ENCODE measurements at regions not wholly inside any gene's neighbourhood (a gene's known extent, or its start where the extent isn't known, plus 50 kb on each side); places are given as distances from the start of the nearest gene placed in this dataset.
"Not testable (repeated sequence)": the region's sequence is repeated elsewhere in the genome, so short reads cannot be mapped to it uniquely, and the experiment has no call there.

DNA sequence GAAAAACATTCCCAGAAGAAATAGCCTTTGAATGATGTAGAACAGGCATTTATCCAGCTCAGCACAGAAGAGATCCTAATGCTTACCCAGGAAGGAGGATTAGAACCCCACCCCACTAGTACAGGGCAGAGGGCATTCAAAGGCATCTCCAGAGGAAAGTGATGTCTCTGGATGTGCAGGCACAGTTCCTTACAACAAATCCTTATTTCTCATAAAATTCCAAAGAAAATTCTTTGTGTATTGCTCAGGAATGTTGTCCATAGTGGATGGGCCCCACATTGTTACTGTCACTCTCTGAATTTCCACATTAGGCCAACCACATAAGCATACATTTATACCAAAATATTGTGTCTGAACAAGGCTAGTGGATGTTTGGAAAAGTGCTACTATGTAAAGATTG, 243.0 kb downstream of the ADRA2A start:
- TF ChIP-seq ZNF133 (tag by site-specific recombination; IDR thresholded peaks at IDR 0.05) (no peak), ZNF341 (tag by site-specific recombination; IDR thresholded peaks at IDR 0.05; ENCODE audit: low read depth) (no peak), ZNF621 (tag by site-specific recombination; IDR thresholded peaks at IDR 0.05) (no peak), ZNF776 (tag by site-specific recombination; IDR thresholded peaks at IDR 0.05; ENCODE audit: borderline replicate concordance) (no peak), ZNF600 (tag by site-specific recombination; IDR thresholded peaks at IDR 0.05) (no peak)
- TF ChIP-seq, protein P1, sequence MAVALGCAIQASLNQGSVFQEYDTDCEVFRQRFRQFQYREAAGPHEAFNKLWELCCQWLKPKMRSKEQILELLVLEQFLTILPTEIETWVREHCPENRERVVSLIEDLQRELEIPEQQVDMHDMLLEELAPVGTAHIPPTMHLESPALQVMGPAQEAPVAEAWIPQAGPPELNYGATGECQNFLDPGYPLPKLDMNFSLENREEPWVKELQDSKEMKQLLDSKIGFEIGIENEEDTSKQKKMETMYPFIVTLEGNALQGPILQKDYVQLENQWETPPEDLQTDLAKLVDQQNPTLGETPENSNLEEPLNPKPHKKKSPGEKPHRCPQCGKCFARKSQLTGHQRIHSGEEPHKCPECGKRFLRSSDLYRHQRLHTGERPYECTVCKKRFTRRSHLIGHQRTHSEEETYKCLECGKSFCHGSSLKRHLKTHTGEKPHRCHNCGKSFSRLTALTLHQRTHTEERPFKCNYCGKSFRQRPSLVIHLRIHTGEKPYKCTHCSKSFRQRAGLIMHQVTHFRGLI (tag by site-specific recombination; IDR thresholded peaks at IDR 0.05): no peak
- TF ChIP-seq, protein P2, sequence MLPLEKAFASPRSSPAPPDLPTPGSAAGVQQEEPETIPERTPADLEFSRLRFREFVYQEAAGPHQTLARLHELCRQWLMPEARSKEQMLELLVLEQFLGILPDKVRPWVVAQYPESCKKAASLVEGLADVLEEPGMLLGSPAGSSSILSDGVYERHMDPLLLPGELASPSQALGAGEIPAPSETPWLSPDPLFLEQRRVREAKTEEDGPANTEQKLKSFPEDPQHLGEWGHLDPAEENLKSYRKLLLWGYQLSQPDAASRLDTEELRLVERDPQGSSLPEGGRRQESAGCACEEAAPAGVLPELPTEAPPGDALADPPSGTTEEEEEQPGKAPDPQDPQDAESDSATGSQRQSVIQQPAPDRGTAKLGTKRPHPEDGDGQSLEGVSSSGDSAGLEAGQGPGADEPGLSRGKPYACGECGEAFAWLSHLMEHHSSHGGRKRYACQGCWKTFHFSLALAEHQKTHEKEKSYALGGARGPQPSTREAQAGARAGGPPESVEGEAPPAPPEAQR (tag by site-specific recombination; IDR thresholded peaks at IDR 0.05): no peak
- TF ChIP-seq, protein P3, sequence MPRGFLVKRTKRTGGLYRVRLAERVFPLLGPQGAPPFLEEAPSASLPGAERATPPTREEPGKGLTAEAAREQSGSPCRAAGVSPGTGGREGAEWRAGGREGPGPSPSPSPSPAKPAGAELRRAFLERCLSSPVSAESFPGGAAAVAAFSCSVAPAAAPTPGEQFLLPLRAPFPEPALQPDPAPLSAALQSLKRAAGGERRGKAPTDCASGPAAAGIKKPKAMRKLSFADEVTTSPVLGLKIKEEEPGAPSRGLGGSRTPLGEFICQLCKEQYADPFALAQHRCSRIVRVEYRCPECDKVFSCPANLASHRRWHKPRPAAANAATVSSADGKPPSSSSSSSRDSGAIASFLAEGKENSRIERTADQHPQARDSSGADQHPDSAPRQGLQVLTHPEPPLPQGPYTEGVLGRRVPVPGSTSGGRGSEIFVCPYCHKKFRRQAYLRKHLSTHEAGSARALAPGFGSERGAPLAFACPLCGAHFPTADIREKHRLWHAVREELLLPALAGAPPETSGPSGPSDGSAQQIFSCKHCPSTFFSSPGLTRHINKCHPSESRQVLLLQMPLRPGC (tag by site-specific recombination; IDR thresholded peaks at IDR 0.05): no peak
- Histone ChIP-seq H3K4me3 (ENCODE audit: low read depth, low read length) (no peak overlapping the region), H3K4me1 (ENCODE audit: control insufficient read depth, insufficient read depth, low read length) (no peaks in the 10 kb centered on the region), H3K36me3 (ENCODE audit: control insufficient read depth in 2 of 2, insufficient read depth in 1 of 2, low read length in 2 of 2) (no peaks in the 10 kb centered on the region), H3K27ac (ENCODE audit: extremely low read depth, low read depth, low read length) (no peak overlapping the region), H3K9me3 (ENCODE audit: control insufficient read depth, insufficient read depth, low read depth, low read length) (no peaks in the 10 kb centered on the region)
- ChIA-PET CTCF (no interaction called here), POLR2A (no interaction called here)

DNA sequence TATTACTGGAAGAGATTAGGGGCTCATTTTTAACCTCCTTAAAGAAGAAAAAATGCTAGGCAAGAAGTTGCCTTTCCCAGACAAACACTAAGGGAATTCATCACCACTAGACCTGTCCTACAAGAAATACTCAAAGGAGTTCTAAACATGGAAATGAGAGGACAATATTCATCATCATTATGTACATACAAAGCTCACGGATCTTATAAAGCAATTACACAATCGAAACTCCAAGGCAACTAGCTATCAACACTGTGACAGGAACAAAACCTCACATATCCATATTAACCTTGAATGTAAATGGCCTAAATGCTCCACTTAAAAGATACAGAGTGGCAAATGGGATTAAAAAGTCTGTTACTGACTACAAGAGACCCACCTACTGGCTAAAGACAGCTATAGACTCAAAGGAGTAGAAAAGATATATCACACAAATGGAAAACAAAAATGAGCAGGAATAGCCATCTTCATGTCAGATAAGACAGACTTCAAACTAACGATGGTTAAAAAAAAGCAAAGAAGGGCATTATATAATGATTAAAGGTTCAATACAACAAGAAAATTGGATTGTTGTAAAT, 246.6 kb downstream of the ADRA2A start:
- no peak overlapping the region for H3K27ac ChIP-seq (ENCODE audit: extremely low read depth, low read depth, low read length)
- H3K4me1 ChIP-seq (ENCODE audit: control insufficient read depth, insufficient read depth, low read length): no peaks in the 10 kb centered on the region
- H3K9me3 ChIP-seq (ENCODE audit: control insufficient read depth, insufficient read depth, low read depth, low read length): no peaks in the 10 kb centered on the region
- CTCF ChIA-PET: interaction anchor here (0.6 to 0.7 kb wide), 2 partner anchors 21 to 1608 kb away, joined by 3 to 4 read pairs; no protein-coding TSS in a partner anchor
- H3K4me3 ChIP-seq (ENCODE audit: low read depth, low read length): no peak overlapping the region
- H3K36me3 ChIP-seq (ENCODE audit: control insufficient read depth in 2 of 2, insufficient read depth in 1 of 2, low read length in 2 of 2): no peaks in the 10 kb centered on the region
- no peak for TF ChIP-seq ZNF501 (tag by site-specific recombination; IDR thresholded peaks at IDR 0.05)
- TF ChIP-seq ZNF174 (tag by site-specific recombination; IDR thresholded peaks at IDR 0.05): no peak
- 0 out of 2 replicates have a peak, but pooled peaks have one; percentile 6 for TF ChIP-seq ZNF654 (tag by site-specific recombination; IDR thresholded peaks at IDR 0.05; ENCODE audit: low read depth)
- TF ChIP-seq ZNF426 (tag by site-specific recombination; IDR thresholded peaks at IDR 0.05): no peak
- no peak for TF ChIP-seq KLF7 (tag by site-specific recombination; IDR thresholded peaks at IDR 0.05; ENCODE audit: borderline replicate concordance)
- POLR2A ChIA-PET: no interaction called here

DNA sequence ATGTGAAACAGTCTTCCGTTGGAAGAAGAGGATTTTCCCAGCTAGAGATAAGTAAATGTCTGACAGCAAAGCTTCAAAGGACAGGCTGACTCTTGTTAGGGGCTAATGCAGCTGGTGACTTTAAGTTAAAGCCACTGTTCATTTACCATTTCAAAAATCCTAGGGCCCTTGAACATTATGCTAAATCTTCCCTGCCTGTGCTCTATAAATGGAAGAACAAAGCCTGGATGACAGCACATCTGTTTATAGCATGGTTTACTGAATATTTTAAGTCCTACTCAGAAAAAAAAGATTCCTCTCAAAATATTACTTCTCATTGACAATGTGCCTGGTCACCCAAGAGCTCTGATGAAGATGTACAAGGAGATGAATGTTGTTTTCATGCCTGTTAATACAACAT, 255.3 kb downstream of the ADRA2A start:
- H3K36me3 ChIP-seq (ENCODE audit: control insufficient read depth in 2 of 2, insufficient read depth in 1 of 2, low read length in 2 of 2); POLR2A ChIA-PET; H3K9me3 ChIP-seq (ENCODE audit: control insufficient read depth, insufficient read depth, low read depth, low read length); H3K27ac ChIP-seq (ENCODE audit: extremely low read depth, low read depth, low read length); H3K4me3 ChIP-seq (ENCODE audit: low read depth, low read length); H3K4me1 ChIP-seq (ENCODE audit: control insufficient read depth, insufficient read depth, low read length): not testable (repeated sequence)
- CTCF ChIA-PET: interaction anchor here (0.6 kb wide), 1 partner anchor 38 kb away, joined by 3 read pairs; no protein-coding TSS in a partner anchor

DNA sequence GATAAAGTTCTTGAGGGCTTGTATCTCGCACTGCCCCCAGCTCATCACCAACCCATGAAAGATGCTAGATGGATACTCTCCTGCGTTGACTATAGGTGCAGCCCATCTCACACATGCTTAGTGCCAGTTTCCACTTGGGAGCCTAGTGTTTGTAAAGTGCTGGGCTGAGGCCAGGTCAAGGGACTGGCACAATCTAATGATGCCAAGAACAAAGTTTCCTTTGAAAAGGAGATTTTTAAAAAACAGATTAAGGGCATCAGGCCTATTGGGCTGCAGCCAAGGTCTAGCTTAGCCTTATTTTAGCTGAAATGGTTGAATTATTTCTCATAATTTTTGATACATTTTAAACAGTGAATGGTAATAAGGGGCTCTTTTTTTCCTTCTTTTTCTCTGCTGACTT, 259.0 kb downstream of the ADRA2A start:
- CTCF ChIA-PET: interaction anchor here (0.6 to 1.3 kb wide), 2 partner anchors 9 to 35 kb away, joined by 3 to 4 read pairs; no protein-coding TSS in a partner anchor
- no peaks in the 10 kb centered on the region for H3K36me3 ChIP-seq (ENCODE audit: control insufficient read depth in 2 of 2, insufficient read depth in 1 of 2, low read length in 2 of 2)

More for the DNA sequence above, 259.0 kb downstream of the ADRA2A start:
- no peak overlapping the region for H3K27ac ChIP-seq (ENCODE audit: extremely low read depth, low read depth, low read length)
- H3K4me1 ChIP-seq (ENCODE audit: control insufficient read depth, insufficient read depth, low read length): no peaks in the 10 kb centered on the region
- no peak overlapping the region for H3K4me3 ChIP-seq (ENCODE audit: low read depth, low read length)
- no peak for TF ChIP-seq MYNN (tag by site-specific recombination; IDR thresholded peaks at IDR 0.05; ENCODE audit: borderline replicate concordance)
- no peak for TF ChIP-seq ZNF600 (tag by site-specific recombination; IDR thresholded peaks at IDR 0.05)
- TF ChIP-seq ZNF521 (tag by site-specific recombination; IDR thresholded peaks at IDR 0.05): no peak
- TF ChIP-seq HOXA7 (CRISPR knock-in tag; IDR thresholded peaks at IDR 0.05; ENCODE audit: borderline replicate concordance): no peak
- no peak for TF ChIP-seq GLI2 (tag by site-specific recombination; IDR thresholded peaks at IDR 0.05; ENCODE audit: borderline replicate concordance, low read depth)
- no peak for TF ChIP-seq ZSCAN16 (tag by site-specific recombination; IDR thresholded peaks at IDR 0.05)
- TF ChIP-seq ZNF768 (tag by site-specific recombination; IDR thresholded peaks at IDR 0.05): no peak
- TF ChIP-seq ZBTB48 (tag by site-specific recombination; IDR thresholded peaks at IDR 0.05): no peak
- H3K9me3 ChIP-seq (ENCODE audit: control insufficient read depth, insufficient read depth, low read depth, low read length): no peaks in the 10 kb centered on the region
- POLR2A ChIA-PET: no interaction called here

Measured in HEK293 (cell line).